K562 (cell line): ENCODE measurements at regions not wholly inside any gene's neighbourhood (a gene's known extent, or its start where the extent isn't known, plus 50 kb on each side); places are given as distances from the start of the nearest gene placed in this dataset.

Experiments
- ATAC-seq: fragments of 200-7000 bp; cut with Tn5 transposase; 3 replicates; pipeline ENCODE4 v1.9.1; 2020; ENCODE audit warnings: moderate library complexity
- BruUV-seq: library from RNA; stranded (reverse); fragments of 400-500 nt; replicated peaks from 2 replicates; lab custom pipeline; 2021; lab: Mats Ljungman, UMichigan
- CTCF ChIA-PET: fragments of 300-600 bp; formaldehyde crosslinking; extraction: SDS; loops from one replicate; lab custom pipeline; 2021; ENCODE audit warnings: low intra/inter-chr PET ratio; lab: Yijun Ruan, JAX
- POLR2A ChIA-PET: fragments of 300-600, 350-650 bp; sonication (Branson Sonifier 250); formaldehyde crosslinking; extraction: SDS; loops from one replicate; lab custom pipeline; 2021; ENCODE audit warnings: antibody characterized with exemption, inconsistent platforms; lab: Yijun Ruan, JAX
- DNase-seq, 4 experiments: peaks; one replicate each; pipeline versions ENCODE4 v3.0.0 to v3.0.0-alpha.2; 2011 to 2018; ENCODE audit warnings: low spot score in 3 of 4, mixed read lengths in 3 of 4; ENCODE audit errors: extremely low read depth in 1 of 4
- FAIRE-seq: peaks from 2 replicates; lab custom pipeline; 2011; peaks lifted over from hg19 to GRCh38; lab: Jason Lieb, UNC
- H2AFZ ChIP-seq: 2 replicates; pipeline ENCODE4 v1.6.0; 2011; ENCODE audit warnings: low read depth, low read length, control low read depth, inconsistent platforms
- H3K27ac ChIP-seq: fragments of 200-600 bp; 3 replicates; pipeline ENCODE4 v1.8.0; 2011; ENCODE audit warnings: low read depth, mild to moderate bottlenecking, control low read depth, inconsistent platforms, low read length, moderate library complexity, mixed read lengths; ENCODE audit errors: extremely low read depth
- H3K27me3 ChIP-seq, 2 experiments: fragments of 300-600 bp in 1 of 2; 2 replicates in 1 of 2; 3 replicates in 1 of 2; pipeline versions ENCODE4 v1.6.0 to v1.8.0; 2011; ENCODE audit warnings: inconsistent platforms in 2 of 2, low read length in 2 of 2, mild to moderate bottlenecking in 1 of 2, mixed read lengths in 1 of 2, moderate library complexity in 1 of 2; ENCODE audit not compliant: control insufficient read depth in 2 of 2, insufficient read depth in 2 of 2
- H3K36me3 ChIP-seq: fragments of 300-600 bp; 3 replicates; pipeline ENCODE4 v1.8.0; 2011; ENCODE audit warnings: mild to moderate bottlenecking, low read length, inconsistent platforms; ENCODE audit not compliant: control insufficient read depth, insufficient read depth
- H3K4me1 ChIP-seq, 2 experiments: fragments of 200-600 bp in 1 of 2; replicated peaks in 1 of 2; 2 replicates in 1 of 2; 3 replicates in 1 of 2; pipeline versions ENCODE4 v1.5.1 to v1.8.0; 2011; ENCODE audit warnings: inconsistent platforms in 2 of 2, low read length in 2 of 2, mild to moderate bottlenecking in 1 of 2, mixed read lengths in 1 of 2, moderate library complexity in 1 of 2; ENCODE audit not compliant: control insufficient read depth in 2 of 2, insufficient read depth in 2 of 2
- H3K4me2 ChIP-seq: 2 replicates; pipeline ENCODE4 v1.6.1; 2011; ENCODE audit warnings: low read length, control low read depth, inconsistent platforms, mixed read lengths; ENCODE audit not compliant: insufficient read depth
- H3K4me3 ChIP-seq: fragments of 200-600 bp; sonication (generic), shearing (Covaris generic); 2 replicates; pipeline ENCODE4 v1.5.1; 2016; ENCODE audit warnings: control low read depth, inconsistent platforms
- H3K79me2 ChIP-seq: fragments of 200-600 bp; 3 replicates; pipeline ENCODE4 v1.8.0; 2011; ENCODE audit warnings: low read length, inconsistent platforms; ENCODE audit not compliant: control insufficient read depth, insufficient read depth
- H3K9ac ChIP-seq, 2 experiments: 2 replicates each; pipeline versions ENCODE4 v1.6.0 to v1.6.1; 2011; ENCODE audit warnings: low read depth in 2 of 2, low read length in 2 of 2, control low read depth in 1 of 2, inconsistent platforms in 1 of 2, mild to moderate bottlenecking in 1 of 2, mixed read lengths in 1 of 2; ENCODE audit not compliant: insufficient read depth in 1 of 2
- H3K9me1 ChIP-seq: one replicate; pipeline ENCODE4 v1.6.0; 2011; ENCODE audit warnings: inconsistent platforms, mild to moderate bottlenecking, low read length, moderate library complexity; ENCODE audit not compliant: control insufficient read depth, insufficient read depth
- H3K9me3 ChIP-seq: replicated peaks from 2 replicates; pipeline ENCODE4 v1.5.1; 2011; ENCODE audit warnings: low read depth, low read length, inconsistent platforms; ENCODE audit not compliant: control insufficient read depth, insufficient read depth
- H4K20me1 ChIP-seq: replicated peaks from 2 replicates; pipeline ENCODE4 v1.6.1; 2011; ENCODE audit warnings: low read length, inconsistent platforms, mixed read lengths; ENCODE audit not compliant: control insufficient read depth, insufficient read depth
- ATF1 ChIP-seq, 2 experiments: fragments of 450-650 bp in 1 of 2; IDR thresholded peaks; 2 replicates each; pipeline ENCODE4 v1.6.1; 2016; ENCODE audit warnings: missing compliant biosample characterization in 1 of 2, missing genetic modification characterization in 1 of 2
- GATAD2B ChIP-seq: fragments of 450-650 bp; IDR thresholded peaks from 2 replicates; pipeline ENCODE4 v1.6.1; 2017; ENCODE audit warnings: mild to moderate bottlenecking, borderline replicate concordance
- HDAC2 ChIP-seq: fragments of 450-650 bp; IDR thresholded peaks from 2 replicates; pipeline ENCODE4 v1.6.1; 2016; ENCODE audit warnings: mild to moderate bottlenecking
- MAFG ChIP-seq: fragments of 450-650 bp; conservative IDR thresholded peaks from 2 replicates; pipeline ENCODE4 v1.6.1; 2016; ENCODE audit warnings: missing genetic modification characterization, missing compliant biosample characterization
- NFRKB ChIP-seq: fragments of 450-650 bp; IDR thresholded peaks from 2 replicates; pipeline ENCODE4 v1.6.1; 2016; ENCODE audit warnings: low read depth
- RBM17 ChIP-seq: fragments of 200-400 bp; formaldehyde crosslinking; IDR thresholded peaks from 2 replicates; pipeline ENCODE4 v1.6.1; 2017; ENCODE audit warnings: low read depth, mild to moderate bottlenecking, low read length, borderline replicate concordance
- SAFB2 ChIP-seq: fragments of 200-400 bp; formaldehyde crosslinking; IDR thresholded peaks from 2 replicates; pipeline ENCODE4 v1.6.1; 2018; ENCODE audit warnings: borderline replicate concordance, low read length, low read depth, moderate library complexity; ENCODE audit not compliant: severe bottlenecking
- SRF ChIP-seq, 2 experiments: fragments of 250-450, 450-650 bp in 1 of 2; sonication (Bioruptor Pico) in 1 of 2; sonication (generic) in 1 of 2; formaldehyde crosslinking; IDR thresholded peaks; 2 replicates each; pipeline versions ENCODE4 v1.5.0 to v1.5.1; 2020 to 2022; ENCODE audit warnings: mild to moderate bottlenecking in 1 of 2, missing genetic modification reagents in 1 of 2
- TFAM ChIP-seq: fragments of 250-450 bp; sonication (Bioruptor Pico); conservative IDR thresholded peaks from 2 replicates; pipeline ENCODE4 v1.5.0; 2021; ENCODE audit warnings: mild to moderate bottlenecking, moderate library complexity
- ZNF551 ChIP-seq: fragments of 250-450 bp; sonication (Bioruptor Pico); IDR thresholded peaks from 2 replicates; pipeline ENCODE4 v1.5.0; 2021; ENCODE audit warnings: mild to moderate bottlenecking, moderate library complexity
- WGBS: fragments of 100-300 bp; shearing (Covaris generic); methylation state at CpG from one replicate; pipeline ENCODE4 v1.1.6; 2016; ENCODE audit warnings: low coverage, mixed read lengths; ENCODE audit not compliant: insufficient coverage; ENCODE audit errors: missing lambda C conversion rate; 5-methylcytosine and 5-hydroxymethylcytosine counted together
- in situ Hi-C: fragments of 300-500 bp; cut with MboI; formaldehyde crosslinking; loops from 4 replicates; pipeline ENCODE4 v1.15.0; 2018; ENCODE audit warnings: inconsistent platforms, mixed read lengths
- intact Hi-C: fragments of 100-400 bp; cut with micrococcal nuclease; formaldehyde crosslinking; loops from 2 replicates; pipeline ENCODE4 v1.14.2; 2022
- TF ChIP-seq, protein P1 (sequence below), 2 experiments: fragments of 450-650 bp; conservative IDR thresholded peaks; 2 replicates each; pipeline ENCODE4 v1.6.1; 2017; ENCODE audit warnings: mild to moderate bottlenecking in 2 of 2, moderate library complexity in 2 of 2

DNA sequence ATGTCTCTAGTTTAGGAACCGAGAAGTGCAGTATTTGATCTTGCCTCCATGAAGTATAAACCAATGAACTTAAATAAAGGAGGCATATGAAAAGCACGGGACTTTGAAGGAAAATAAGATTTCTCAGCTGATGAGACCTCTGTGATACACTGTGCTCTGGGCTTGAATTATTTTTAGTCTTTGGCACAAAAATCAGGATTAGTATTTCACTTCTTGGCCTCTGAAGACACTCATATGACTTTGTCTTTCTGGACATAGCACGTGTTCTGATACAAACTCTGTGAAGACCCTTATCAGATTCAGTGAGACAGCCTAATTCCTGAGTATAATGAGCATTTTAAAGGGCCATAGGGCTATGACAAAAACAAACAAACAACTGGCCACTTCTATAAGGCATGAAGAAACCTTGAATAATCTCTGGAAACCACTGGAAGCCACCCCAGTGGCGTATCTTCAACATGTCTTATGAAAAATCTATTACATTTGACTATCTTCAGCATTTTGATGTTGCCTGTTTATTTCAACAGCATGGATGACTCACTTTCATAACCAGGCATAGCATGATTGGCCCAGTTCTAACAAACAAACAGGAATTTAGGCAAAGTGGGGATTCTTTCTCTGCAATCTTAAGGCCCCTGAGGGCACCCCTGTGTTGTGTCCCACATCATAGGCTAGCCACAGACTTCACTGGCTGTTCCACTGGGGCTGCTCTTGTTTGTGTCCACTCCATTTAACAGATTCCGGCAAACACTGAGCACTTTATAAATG, 90.3 kb upstream of the ZNF462 start:
- no peak overlapping the region for H3K9ac ChIP-seq
- H3K4me2 ChIP-seq, result no peak overlapping the region
- 0% methylated on average over 5 of the region's 5 CpGs for WGBS
- H3K9me1 ChIP-seq, result no peaks in the 10 kb centered on the region
- no peaks in the 10 kb centered on the region for H3K79me2 ChIP-seq
- H3K4me3 ChIP-seq, result no peak overlapping the region
- POLR2A ChIA-PET, result no interaction called here
- CTCF ChIA-PET, result no interaction called here
- no peaks in the 10 kb centered on the region for H3K36me3 ChIP-seq
- DNase-seq (no peak), FAIRE-seq (no peak), ATAC-seq (no peak)
- no peak for TF ChIP-seq HDAC2
- no peak for TF ChIP-seq RBM17
- no peak for TF ChIP-seq ZNF551 (CRISPR knock-in tag)
- no peaks in the 10 kb centered on the region for H3K4me1 ChIP-seq
- no peaks in the 10 kb centered on the region for H3K9me3 ChIP-seq
- intact Hi-C loops (no loop called here), in situ Hi-C loops (no loop called here)
- no peak overlapping the region for H3K27ac ChIP-seq
- H2AFZ ChIP-seq, result no peak overlapping the region
- H3K27me3 ChIP-seq, result no peaks in the 10 kb centered on the region
- BruUV-seq, result no TSS peak
- H4K20me1 ChIP-seq, result no peaks in the 10 kb centered on the region

DNA sequence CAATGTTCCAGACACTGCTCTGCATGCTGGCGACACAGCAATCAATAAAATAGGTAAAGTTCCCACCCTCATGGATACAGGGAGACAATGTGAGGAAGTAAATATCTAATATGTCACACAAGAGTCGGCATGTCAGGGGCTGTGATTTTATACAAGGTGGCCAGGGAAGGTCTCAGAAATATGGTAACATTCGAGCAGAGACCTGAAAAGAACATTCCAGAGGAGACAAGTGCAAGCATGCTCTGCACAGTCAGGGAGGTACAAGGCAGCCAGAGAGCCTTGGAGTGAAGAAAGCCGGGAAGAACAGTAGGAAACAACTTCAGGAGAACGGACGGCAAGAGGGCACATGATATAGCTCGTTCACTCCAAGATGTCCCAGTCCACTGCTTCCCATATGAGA, 89.2 kb upstream of the ZNF462 start:
- no TSS peak for BruUV-seq
- DNase-seq, result no peak
- POLR2A ChIA-PET, result no interaction called here

More for the DNA sequence above, 89.2 kb upstream of the ZNF462 start:
- in situ Hi-C loops (no loop called here), intact Hi-C loops (no loop called here)
- no peak overlapping the region for H3K9ac ChIP-seq
- no peaks in the 10 kb centered on the region for H3K27me3 ChIP-seq
- CTCF ChIA-PET, result no interaction called here
- ATAC-seq (no peak), FAIRE-seq (no peak)
- no peaks in the 10 kb centered on the region for H4K20me1 ChIP-seq
- no peak overlapping the region for H3K4me2 ChIP-seq
- H3K4me3 ChIP-seq, result no peak overlapping the region
- WGBS, result 0% methylated on average over 7 of the region's 7 CpGs
- TF ChIP-seq GATAD2B, result no peak
- TF ChIP-seq NFRKB, result no peak
- no peak for TF ChIP-seq SRF (CRISPR knock-in tag; IDR thresholded peaks at IDR 0.05)
- TF ChIP-seq MAFG (tag), result no peak
- TF ChIP-seq ATF1 (CRISPR knock-in tag; IDR thresholded peaks at IDR 0.05), result no peak
- no peak for TF ChIP-seq ATF1 (tag; IDR thresholded peaks at IDR 0.05)
- no peak for TF ChIP-seq SAFB2
- TF ChIP-seq, protein P1, sequence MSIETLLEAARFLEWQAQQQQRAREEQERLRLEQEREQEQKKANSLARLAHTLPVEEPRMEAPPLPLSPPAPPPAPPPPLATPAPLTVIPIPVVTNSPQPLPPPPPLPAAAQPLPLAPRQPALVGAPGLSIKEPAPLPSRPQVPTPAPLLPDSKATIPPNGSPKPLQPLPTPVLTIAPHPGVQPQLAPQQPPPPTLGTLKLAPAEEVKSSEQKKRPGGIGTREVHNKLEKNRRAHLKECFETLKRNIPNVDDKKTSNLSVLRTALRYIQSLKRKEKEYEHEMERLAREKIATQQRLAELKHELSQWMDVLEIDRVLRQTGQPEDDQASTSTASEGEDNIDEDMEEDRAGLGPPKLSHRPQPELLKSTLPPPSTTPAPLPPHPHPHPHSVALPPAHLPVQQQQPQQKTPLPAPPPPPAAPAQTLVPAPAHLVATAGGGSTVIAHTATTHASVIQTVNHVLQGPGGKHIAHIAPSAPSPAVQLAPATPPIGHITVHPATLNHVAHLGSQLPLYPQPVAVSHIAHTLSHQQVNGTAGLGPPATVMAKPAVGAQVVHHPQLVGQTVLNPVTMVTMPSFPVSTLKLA (conservative IDR thresholded peaks at IDR 0.05), result no peak
- no peak for TF ChIP-seq TFAM (CRISPR knock-in tag)
- H2AFZ ChIP-seq, result no peak overlapping the region
- no peaks in the 10 kb centered on the region for H3K9me1 ChIP-seq
- no peaks in the 10 kb centered on the region for H3K9me3 ChIP-seq
- H3K27ac ChIP-seq, result no peak overlapping the region
- H3K4me1 ChIP-seq, result no peaks in the 10 kb centered on the region
- no peaks in the 10 kb centered on the region for H3K79me2 ChIP-seq
- H3K36me3 ChIP-seq, result no peaks in the 10 kb centered on the region
